Glomerular visceral epithelial cell (primary cell): ENCODE measurements at regions not wholly inside any gene's neighbourhood (a gene's known extent, or its start where the extent isn't known, plus 50 kb on each side); places are given as distances from the start of the nearest gene placed in this dataset.

ENCODE experiments used
- DNase-seq: peaks from one replicate; pipeline ENCODE4 v3.0.0-alpha.2; 2016; ENCODE audit errors: extremely low spot score

DNA sequence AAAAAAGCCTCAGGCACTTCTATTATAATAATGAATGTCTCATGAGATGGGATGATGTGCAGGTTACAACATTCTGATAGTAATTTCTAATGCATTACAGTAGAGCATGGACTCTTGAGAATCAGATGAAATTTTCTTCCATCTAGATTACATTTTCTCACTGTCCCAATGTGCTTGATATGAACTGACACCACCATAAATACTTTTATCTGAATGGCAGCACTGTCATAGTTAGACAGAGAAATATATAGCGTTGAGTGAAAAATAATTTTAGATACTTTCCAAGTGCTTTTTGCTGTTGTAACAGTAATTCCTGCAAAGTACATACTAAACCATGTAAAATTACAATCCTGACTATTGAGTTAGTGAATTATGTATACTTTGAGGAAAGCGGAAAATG, 630.1 kb downstream of the BRINP3 start:
- DNase-seq: no peak

DNA sequence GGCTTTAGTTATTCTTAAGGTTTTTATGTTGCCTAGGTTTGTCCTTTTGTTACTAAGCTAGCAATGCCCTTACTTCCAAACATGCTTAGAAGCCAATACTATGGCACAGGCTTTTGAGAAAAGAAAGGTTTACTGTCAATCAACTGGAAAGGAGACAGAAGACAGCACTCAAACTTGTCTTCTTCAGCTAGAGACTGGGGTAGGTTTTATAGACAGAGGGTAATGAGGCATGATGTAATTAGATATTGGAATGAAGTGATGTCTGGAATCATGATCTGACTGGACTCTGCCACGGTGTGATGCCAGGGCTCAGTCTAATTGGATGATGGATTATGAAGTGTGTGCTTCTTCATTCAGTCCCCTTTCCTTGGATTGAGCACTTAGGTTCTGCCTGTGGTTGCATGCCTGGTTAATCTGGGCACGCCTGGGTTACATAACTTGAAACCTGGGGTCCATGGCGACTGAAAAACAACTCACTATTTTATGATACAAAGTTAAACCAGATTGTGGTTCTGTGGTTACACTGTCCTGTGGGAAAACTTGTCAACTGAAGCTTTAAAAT, 625.8 kb downstream of the BRINP3 start:
- DNase-seq: peak; percentile 93

GRCh38 chr1:189859385-189859977, 618.2 kb downstream of the BRINP3 start:
- DNase-seq: no peak

GRCh38 chr1:189866606-189867005, 611.1 kb downstream of the BRINP3 start:
- DNase-seq: no peak

DNA sequence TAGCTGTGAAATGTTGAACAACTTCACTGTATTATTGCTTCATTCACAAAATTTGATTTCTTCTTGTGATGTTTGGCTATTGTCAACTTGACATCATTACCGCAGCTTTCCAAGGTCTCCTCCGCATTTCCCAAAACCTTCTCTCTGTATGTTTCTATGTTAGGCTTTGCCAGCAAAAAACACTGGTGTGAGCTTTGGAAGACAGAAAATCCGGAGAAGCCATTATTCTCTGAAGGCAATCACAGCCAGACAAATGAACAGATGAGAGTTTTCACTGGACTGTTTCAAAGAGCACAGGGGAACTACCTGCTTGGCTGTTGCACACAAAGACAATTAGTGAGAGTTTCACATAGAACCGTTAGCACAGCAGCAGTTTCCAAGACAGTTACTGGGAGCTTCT, 609.6 kb downstream of the BRINP3 start:
- no peak for DNase-seq

DNA sequence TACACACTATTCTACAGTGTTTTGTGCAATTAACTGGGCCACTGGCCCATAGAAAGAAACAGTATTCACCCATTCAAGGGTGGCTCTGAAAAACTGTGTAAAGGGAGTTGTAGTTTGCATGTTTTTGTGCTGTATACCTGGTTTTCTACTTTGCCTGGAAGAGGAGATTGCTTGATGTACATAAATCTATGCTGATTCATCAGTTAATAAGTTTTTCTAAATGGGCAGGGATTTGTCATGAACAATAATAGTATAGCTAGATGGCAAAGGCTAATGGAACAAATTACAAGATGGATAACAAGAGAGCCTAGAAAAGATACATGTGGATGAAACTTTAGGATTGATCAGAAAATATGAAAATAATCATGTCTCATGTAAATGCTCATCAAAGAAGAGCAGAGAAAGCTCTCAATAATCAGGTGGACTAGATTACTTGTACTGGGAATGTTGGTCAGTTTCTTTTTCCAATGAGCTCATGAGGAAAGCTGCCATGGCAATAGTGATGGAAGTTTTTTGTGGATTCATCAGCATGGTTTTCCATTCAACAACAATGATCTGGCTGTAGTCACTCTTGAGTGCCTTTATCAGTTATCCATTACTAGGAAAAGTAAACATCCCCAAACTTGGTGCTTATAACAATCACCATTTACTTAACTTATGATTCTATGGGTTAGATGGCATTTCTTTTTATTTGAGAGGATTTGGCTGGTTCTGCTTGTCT, 602.8 kb downstream of the BRINP3 start:
- DNase-seq: peak; percentile 3

GRCh38 chr1:189880135-189880534, 597.5 kb downstream of the BRINP3 start:
- no peak for DNase-seq

DNA sequence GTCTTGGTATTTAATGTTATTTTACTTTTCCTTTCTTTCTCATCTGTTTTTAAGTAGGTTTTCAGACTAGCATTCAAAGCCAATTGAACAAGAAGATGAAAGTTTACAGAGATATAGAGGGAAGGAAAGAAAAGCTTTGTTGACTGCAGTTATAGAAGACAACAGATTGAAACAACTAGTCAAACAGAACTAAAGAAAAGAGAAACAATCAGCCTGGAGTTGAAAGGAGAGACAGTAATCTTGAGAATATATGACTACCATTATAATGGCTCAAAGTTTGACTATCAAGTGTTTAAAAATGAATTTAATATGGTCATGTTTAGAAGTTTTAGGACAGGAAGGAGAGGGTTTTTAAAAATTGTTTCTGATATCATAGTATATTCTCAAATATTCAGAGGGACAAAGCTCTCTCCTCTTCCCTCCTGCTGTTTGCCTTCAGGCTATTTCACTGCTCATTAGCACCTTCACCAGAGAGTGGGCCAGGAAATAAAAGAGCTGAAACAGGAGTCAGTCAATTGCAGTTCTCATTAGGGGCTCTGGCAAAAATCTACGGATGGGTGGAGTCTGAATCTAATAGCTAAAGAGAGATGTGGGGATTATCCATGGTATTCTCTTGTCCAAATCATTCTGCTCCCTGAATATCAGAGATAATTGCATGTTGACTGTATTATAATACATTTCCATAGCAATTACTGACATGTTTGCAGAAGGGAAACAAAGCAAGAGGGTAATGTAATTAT, 577.8 kb downstream of the BRINP3 start:
- no peak for DNase-seq

DNA sequence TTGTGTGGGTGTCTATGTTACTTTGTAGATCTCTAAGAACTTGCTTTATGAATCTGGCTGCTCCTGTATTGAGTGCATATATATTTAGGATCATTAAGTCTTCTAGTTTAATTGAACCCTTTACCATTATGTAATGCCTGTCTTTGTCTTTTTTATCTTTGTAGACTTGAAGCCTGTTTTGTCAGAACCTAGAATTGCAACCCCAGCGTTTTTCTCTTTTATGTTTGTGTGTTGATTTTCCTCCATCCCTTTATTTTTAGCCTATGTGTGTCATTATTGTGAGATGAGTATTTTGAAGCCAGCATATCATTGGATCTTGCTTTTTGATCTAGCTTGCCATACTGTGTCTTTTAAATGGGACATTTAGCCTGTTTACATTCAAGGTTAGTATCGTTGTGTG, 573.2 kb downstream of the BRINP3 start:
- DNase-seq: no peak

DNA sequence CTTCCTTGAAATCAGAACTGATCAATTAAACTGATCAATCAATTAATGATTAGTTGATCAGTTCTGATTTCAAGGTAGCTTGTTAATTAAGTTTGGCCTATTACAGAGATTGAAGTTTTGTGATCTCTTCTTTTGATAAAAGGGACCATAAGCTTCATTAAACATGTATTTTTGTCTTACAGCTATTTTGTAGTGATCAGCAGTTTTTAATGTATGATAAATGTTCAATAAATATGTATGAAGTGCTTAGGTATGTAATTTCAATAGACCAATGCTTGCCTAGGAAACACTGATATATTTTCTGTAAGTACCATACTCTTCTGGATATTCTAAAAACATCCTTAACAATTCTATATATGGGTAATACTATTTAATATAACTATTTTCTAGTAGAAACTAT, 569.6 kb downstream of the BRINP3 start:
- no peak for DNase-seq

GRCh38 chr1:189921613-189922012, 556.1 kb downstream of the BRINP3 start:
- no peak for DNase-seq

- no peak for DNase-seq
Measured at GRCh38 chr1:189927641-189928040, 550.0 kb downstream of the BRINP3 start.

DNA sequence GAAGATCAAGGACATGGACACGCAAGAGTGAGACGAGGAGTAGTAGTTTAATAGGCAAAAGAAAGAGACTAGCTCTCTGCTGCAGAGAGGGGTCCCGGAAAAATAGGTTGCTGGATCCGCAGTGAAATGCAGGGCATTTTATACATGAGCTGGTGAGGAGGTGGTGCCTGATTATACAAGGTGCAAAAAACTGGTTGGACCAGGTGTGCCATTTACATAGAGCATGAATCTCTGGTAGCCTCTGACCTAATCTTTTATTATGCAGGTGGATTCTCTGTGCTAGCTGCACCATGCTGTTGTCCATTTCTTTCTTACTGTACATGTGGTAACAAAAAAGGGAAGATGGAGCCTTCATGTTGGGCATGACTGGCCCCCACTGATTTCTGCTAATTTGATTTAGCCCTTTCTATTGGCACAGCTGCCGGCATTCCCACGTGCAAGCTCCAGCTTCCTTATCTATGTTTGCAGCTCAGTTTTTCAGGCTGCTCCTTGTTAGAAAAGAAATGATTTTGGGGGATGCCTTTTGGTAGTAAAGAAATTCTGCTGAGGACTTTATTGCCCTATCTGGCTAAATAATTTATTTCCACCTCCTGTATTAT, 548.1 kb downstream of the BRINP3 start:
- no peak for DNase-seq

DNA sequence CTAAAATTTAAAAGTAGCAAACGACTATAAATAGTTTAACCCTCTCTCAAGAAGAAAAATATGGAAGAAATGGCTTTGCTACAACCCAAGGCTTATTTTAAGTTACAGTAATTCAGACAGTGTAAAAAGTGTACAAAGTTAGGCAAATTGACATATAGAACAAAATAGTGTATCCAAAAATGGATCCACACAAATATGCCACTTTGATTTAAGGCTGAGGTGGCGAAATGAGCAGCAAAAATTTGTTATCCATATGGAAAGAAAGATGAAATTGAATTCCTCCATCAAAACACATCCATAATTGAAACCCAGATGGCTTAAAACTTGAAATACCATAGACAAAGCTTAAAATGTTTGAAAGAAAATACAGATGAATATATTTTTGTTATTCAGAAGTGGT, 540.8 kb downstream of the BRINP3 start:
- no peak for DNase-seq

- DNase-seq: no peak
Measured at GRCh38 chr1:189939967-189940366, 537.7 kb downstream of the BRINP3 start.

DNA sequence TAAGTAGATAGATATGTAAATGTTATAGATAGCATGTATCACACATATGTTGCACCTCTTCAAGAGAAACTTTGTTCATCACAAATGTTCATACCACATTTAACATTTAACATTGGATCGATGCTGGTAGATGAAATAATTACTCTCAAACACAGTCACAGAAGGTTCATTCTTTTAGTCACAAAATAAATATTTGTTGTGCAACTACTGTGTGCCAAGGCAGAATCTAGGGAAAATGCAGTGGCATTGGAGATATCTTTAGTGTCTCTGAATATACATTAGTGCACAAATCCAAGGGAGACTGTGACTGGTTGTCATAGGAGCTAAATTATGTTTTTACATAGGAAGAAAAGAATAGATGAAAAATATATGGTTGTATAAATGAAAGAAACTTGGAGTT, 535.7 kb downstream of the BRINP3 start:
- DNase-seq: no peak

DNA sequence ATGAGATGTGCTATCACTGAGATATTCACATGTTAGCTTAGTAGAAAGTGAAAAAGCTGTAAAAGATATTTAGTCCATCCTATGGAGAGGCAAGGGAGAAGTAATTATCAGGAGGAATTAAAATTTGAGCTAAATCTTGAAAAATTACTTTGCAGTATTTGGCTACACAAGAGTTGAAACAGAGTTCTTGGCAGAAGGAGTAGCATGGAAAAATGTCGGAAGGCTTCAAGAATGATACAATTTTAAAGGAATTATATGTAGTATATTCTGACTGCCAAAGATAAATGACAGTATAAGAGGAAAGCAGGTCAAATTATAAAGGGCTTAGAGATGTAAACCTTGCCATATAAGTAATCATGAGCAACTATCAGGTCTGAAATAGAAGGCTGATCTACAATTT, 518.9 kb downstream of the BRINP3 start:
- no peak for DNase-seq

GRCh38 chr1:189960769-189961168, 516.9 kb downstream of the BRINP3 start:
- no peak for DNase-seq

DNA sequence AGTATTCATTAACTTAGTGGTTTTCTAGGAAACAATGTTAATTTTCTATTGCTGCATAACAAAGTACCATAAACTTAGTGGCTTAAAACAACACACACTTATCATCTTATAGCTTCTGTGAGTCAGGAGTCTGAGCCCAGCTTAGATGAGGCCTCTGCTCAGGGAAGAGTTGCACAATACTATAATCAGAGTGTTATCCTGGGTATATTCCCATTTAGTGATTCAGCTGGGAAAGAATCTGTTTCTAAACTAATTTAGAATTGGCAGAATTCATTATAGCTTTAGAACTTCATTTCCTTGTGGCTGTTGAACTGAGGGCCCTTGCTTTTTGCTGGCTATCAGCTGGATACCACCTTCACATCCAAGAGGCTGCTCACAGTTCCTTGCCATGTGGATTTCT, 515.5 kb downstream of the BRINP3 start:
- peak; percentile 43 for DNase-seq

- no peak for DNase-seq
Measured at GRCh38 chr1:189970331-189971230, 507.1 kb downstream of the BRINP3 start.

- DNase-seq: no peak
Measured at GRCh38 chr1:189971656-189972055, 506.0 kb downstream of the BRINP3 start.
